Fibroblast of lung (primary cell): ENCODE measurements at regions not wholly inside any gene's neighbourhood (a gene's known extent, or its start where the extent isn't known, plus 50 kb on each side); places are given as distances from the start of the nearest gene placed in this dataset.

Source experiments
- DNase-seq, 2 donors: peaks; one replicate each; pipeline versions ENCODE4 v3.0.0 to v3.0.0-alpha.2; 2010; ENCODE audit warnings: low read depth in 2 of 2
- H2AFZ ChIP-seq: 2 replicates; pipeline ENCODE4 v1.5.1; 2012; ENCODE audit warnings: low read length, control low read depth, inconsistent platforms
- H3K27ac ChIP-seq: 2 replicates; pipeline ENCODE4 v1.5.1; 2011; ENCODE audit warnings: low read length, control low read depth; ENCODE audit not compliant: insufficient read depth
- H3K27me3 ChIP-seq: 2 replicates; pipeline ENCODE4 v1.5.1; 2011; ENCODE audit warnings: mild to moderate bottlenecking, low read length; ENCODE audit not compliant: control insufficient read depth, insufficient read depth
- H3K36me3 ChIP-seq: 2 replicates; pipeline ENCODE4 v1.5.1; 2011; ENCODE audit warnings: low read length; ENCODE audit not compliant: control insufficient read depth, insufficient read depth
- H3K4me1 ChIP-seq: 2 replicates; pipeline ENCODE4 v1.5.1; 2011; ENCODE audit warnings: low read length; ENCODE audit not compliant: control insufficient read depth, insufficient read depth; ENCODE audit errors: extremely low read depth
- H3K4me2 ChIP-seq: 2 replicates; pipeline ENCODE4 v1.5.1; 2011; ENCODE audit warnings: low read length, control low read depth; ENCODE audit not compliant: insufficient read depth; ENCODE audit errors: extremely low read depth
- H3K4me3 ChIP-seq, 4 experiments: fragments of 200-600 bp in 1 of 4; sonication (generic) in 1 of 4; replicated peaks in 1 of 4; 2 replicates each; pipeline ENCODE4 v1.5.1; 2011 to 2016; ENCODE audit warnings: low read length in 4 of 4, low read depth in 3 of 4, mild to moderate bottlenecking in 3 of 4, control low read depth in 2 of 4, inconsistent platforms in 1 of 4, mixed read lengths in 1 of 4; ENCODE audit not compliant: insufficient read depth in 1 of 4; ENCODE audit errors: control extremely low read depth in 1 of 4
- H3K79me2 ChIP-seq: 2 replicates; pipeline ENCODE4 v1.5.1; 2012; ENCODE audit warnings: mild to moderate bottlenecking, low read length, inconsistent platforms; ENCODE audit not compliant: control insufficient read depth, insufficient read depth
- H3K9ac ChIP-seq: 2 replicates; pipeline ENCODE4 v1.5.1; 2011; ENCODE audit warnings: mild to moderate bottlenecking, low read length, control low read depth; ENCODE audit not compliant: insufficient read depth
- H3K9me3 ChIP-seq: 2 replicates; pipeline ENCODE4 v1.5.1; 2012; ENCODE audit warnings: low read depth, low read length; ENCODE audit not compliant: control insufficient read depth, insufficient read depth
- H4K20me1 ChIP-seq: 2 replicates; pipeline ENCODE4 v1.5.1; 2011; ENCODE audit warnings: low read length; ENCODE audit not compliant: control insufficient read depth, insufficient read depth; ENCODE audit errors: extremely low read depth
- CTCF ChIP-seq, 2 donors: IDR thresholded peaks in 1 of 2; conservative IDR thresholded peaks in 1 of 2; 1 replicate in 1 of 2; 2 replicates in 1 of 2; pipeline ENCODE4 v1.5.1; 2011 to 2012; ENCODE audit warnings: low read length in 2 of 2, control low read depth in 1 of 2, inconsistent platforms in 1 of 2, low read depth in 1 of 2, mild to moderate bottlenecking in 1 of 2
- EZH2 ChIP-seq: IDR thresholded peaks from 2 replicates; pipeline ENCODE4 v1.5.1; 2012; ENCODE audit warnings: low read length, control low read depth, mild to moderate bottlenecking; ENCODE audit errors: missing control alignments

DNA sequence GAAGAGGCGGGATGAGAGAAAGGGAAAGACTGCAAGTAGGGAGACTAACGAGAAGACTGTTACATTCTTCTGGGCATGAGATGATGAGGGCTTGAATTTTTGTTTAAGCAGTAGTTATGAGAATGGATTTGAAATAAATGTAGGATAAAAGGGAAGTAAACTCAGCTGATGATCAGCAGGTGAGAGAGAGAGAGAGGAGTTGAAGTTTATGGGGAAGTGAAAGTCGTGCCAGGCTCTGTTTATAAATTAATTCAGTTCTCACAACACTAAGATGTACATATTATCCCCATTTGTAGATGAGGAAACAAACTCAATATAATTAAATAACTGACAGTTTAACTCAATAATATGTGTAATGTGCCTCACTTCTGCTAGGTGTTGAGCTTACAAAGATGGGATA, 170.0 kb upstream of the RMST start:
- no peaks in the 10 kb centered on the region for H4K20me1 ChIP-seq
- DNase-seq: no peak
- no peaks in the 10 kb centered on the region for H3K27me3 ChIP-seq
- H3K36me3 ChIP-seq: no peaks in the 10 kb centered on the region
- no peak overlapping the region for H3K9ac ChIP-seq
- H3K4me3 ChIP-seq: no peak overlapping the region
- no peak for TF ChIP-seq EZH2
- TF ChIP-seq CTCF (conservative IDR thresholded peaks at IDR 0.05 in 1 of 2, IDR thresholded peaks at IDR 0.05 in 1 of 2; ENCODE audit: low read depth in 1 of 2, low read length in 2 of 2): no peak
- no peak overlapping the region for H2AFZ ChIP-seq
- H3K27ac ChIP-seq: no peak overlapping the region
- no peaks in the 10 kb centered on the region for H3K4me1 ChIP-seq
- H3K9me3 ChIP-seq: no peaks in the 10 kb centered on the region
- no peaks in the 10 kb centered on the region for H3K79me2 ChIP-seq
- H3K4me2 ChIP-seq: no peak overlapping the region

- Histone ChIP-seq H3K27me3 (no peaks in the 10 kb centered on the region), H3K4me2 (no peak overlapping the region), H3K79me2 (no peaks in the 10 kb centered on the region), H4K20me1 (no peaks in the 10 kb centered on the region), H3K27ac (no peak overlapping the region), H2AFZ (no peak overlapping the region), H3K9me3 (no peaks in the 10 kb centered on the region), H3K4me3 (no peak overlapping the region), H3K4me1 (no peaks in the 10 kb centered on the region), H3K9ac (no peak overlapping the region), H3K36me3 (no peaks in the 10 kb centered on the region)
- TF ChIP-seq CTCF (conservative IDR thresholded peaks at IDR 0.05 in 1 of 2, IDR thresholded peaks at IDR 0.05 in 1 of 2; ENCODE audit: low read depth in 1 of 2, low read length in 2 of 2) (no peak), EZH2 (no peak)
- no peak for DNase-seq
These were observed 169.1 kb upstream of the RMST start for GRCh38 chr12:97293541-97293940.

- no peak overlapping the region for H3K9ac ChIP-seq
- H4K20me1 ChIP-seq: no peaks in the 10 kb centered on the region
- no peak overlapping the region for H2AFZ ChIP-seq
- no peak overlapping the region for H3K27ac ChIP-seq
- H3K27me3 ChIP-seq: no peaks in the 10 kb centered on the region
- no peaks in the 10 kb centered on the region for H3K4me1 ChIP-seq
- no peak overlapping the region for H3K4me2 ChIP-seq
- TF ChIP-seq EZH2 (no peak), CTCF (conservative IDR thresholded peaks at IDR 0.05 in 1 of 2, IDR thresholded peaks at IDR 0.05 in 1 of 2; ENCODE audit: low read depth in 1 of 2, low read length in 2 of 2) (no peak)
- H3K36me3 ChIP-seq: no peaks in the 10 kb centered on the region
- H3K79me2 ChIP-seq: no peaks in the 10 kb centered on the region
- DNase-seq: no peak
- no peaks in the 10 kb centered on the region for H3K9me3 ChIP-seq
- H3K4me3 ChIP-seq: no peak overlapping the region
These were observed 162.8 kb upstream of the RMST start for GRCh38 chr12:97299847-97300246.
